NB4 (cell line): ENCODE measurements at regions not wholly inside any gene's neighbourhood (a gene's known extent, or its start where the extent isn't known, plus 50 kb on each side); places are given as distances from the start of the nearest gene placed in this dataset.

Experiments used
- DNase-seq: peaks from one replicate; pipeline ENCODE4 v3.0.0; 2010; ENCODE audit warnings: low read depth
- H3K4me3 ChIP-seq: one replicate; pipeline ENCODE4 v1.5.1; 2011; ENCODE audit warnings: mild to moderate bottlenecking, low read depth, low read length, moderate library complexity
- CTCF ChIP-seq: IDR thresholded peaks from one replicate; pipeline ENCODE4 v1.5.1; 2012; ENCODE audit warnings: low read depth, low read length
- MAX ChIP-seq: IDR thresholded peaks from 2 replicates; pipeline ENCODE4 v1.6.1; 2011; ENCODE audit warnings: low read depth, low read length
- MYC ChIP-seq: IDR thresholded peaks from 2 replicates; pipeline ENCODE4 v1.6.1; 2011; ENCODE audit warnings: low read depth, low read length
- POLR2A ChIP-seq: IDR thresholded peaks from 2 replicates; pipeline ENCODE4 v1.6.1; 2011; ENCODE audit warnings: mild to moderate bottlenecking; ENCODE audit not compliant: insufficient read length; ENCODE audit errors: extremely low read depth

- no peak for TF ChIP-seq MAX
- no peak for TF ChIP-seq POLR2A
- no peak for TF ChIP-seq MYC
- TF ChIP-seq CTCF, result no peak
- no peak for DNase-seq
- H3K4me3 ChIP-seq, result no peak overlapping the region
These were observed 86.0 kb downstream of the NREP start for GRCh38 chr5:111670826-111671492.

GRCh38 chr5:111668477-111669414, 88.2 kb downstream of the NREP start:
- TF ChIP-seq MYC, result no peak
- TF ChIP-seq POLR2A, result no peak
- TF ChIP-seq MAX, result no peak
- no peak for TF ChIP-seq CTCF
- no peak for DNase-seq
- H3K4me3 ChIP-seq, result no peak overlapping the region

GRCh38 chr5:111667128-111667736, 89.8 kb downstream of the NREP start:
- no peak for TF ChIP-seq MAX
- TF ChIP-seq CTCF, result no peak
- no peak for TF ChIP-seq POLR2A
- no peak for TF ChIP-seq MYC
- H3K4me3 ChIP-seq, result no peak overlapping the region
- no peak for DNase-seq

- no peak for TF ChIP-seq MYC
- no peak for TF ChIP-seq MAX
- TF ChIP-seq CTCF, result no peak
- no peak for TF ChIP-seq POLR2A
- H3K4me3 ChIP-seq, result no peak overlapping the region
- DNase-seq, result no peak
These were observed 100.4 kb downstream of the NREP start for GRCh38 chr5:111656580-111656979.

GRCh38 chr5:111655169-111655924, 101.6 kb downstream of the NREP start:
- no peak overlapping the region for H3K4me3 ChIP-seq
- DNase-seq, result no peak
- TF ChIP-seq MYC (no peak), POLR2A (no peak), MAX (no peak), CTCF (no peak)
